Esophagus squamous epithelium (tissue), 4 donors: ENCODE measurements at regions not wholly inside any gene's neighbourhood (a gene's known extent, or its start where the extent isn't known, plus 50 kb on each side); places are given as distances from the start of the nearest gene placed in this dataset.

Experiments used
- POLR2A ChIP-seq, 4 donors: fragments of 450-650 bp; IDR thresholded peaks; one replicate each; pipeline ENCODE4 v1.6.1; 2017; ENCODE audit warnings: antibody characterized with exemption in 4 of 4, mild to moderate bottlenecking in 4 of 4, moderate library complexity in 3 of 4
- TF ChIP-seq, protein P1 (sequence below), 6 experiments: fragments of 450-650 bp in 4 of 6; fragments of 200-600 bp in 2 of 6; sonication (generic) in 2 of 6; IDR thresholded peaks; one replicate each; pipeline ENCODE4 v1.5.1; 2016 to 2019; ENCODE audit warnings: antibody characterized with exemption in 6 of 6, mild to moderate bottlenecking in 4 of 6, moderate library complexity in 4 of 6

GRCh38 chr13:52975969-52976368 lies 52.6 kb upstream of the OLFM4 start:
- TF ChIP-seq, protein P1, sequence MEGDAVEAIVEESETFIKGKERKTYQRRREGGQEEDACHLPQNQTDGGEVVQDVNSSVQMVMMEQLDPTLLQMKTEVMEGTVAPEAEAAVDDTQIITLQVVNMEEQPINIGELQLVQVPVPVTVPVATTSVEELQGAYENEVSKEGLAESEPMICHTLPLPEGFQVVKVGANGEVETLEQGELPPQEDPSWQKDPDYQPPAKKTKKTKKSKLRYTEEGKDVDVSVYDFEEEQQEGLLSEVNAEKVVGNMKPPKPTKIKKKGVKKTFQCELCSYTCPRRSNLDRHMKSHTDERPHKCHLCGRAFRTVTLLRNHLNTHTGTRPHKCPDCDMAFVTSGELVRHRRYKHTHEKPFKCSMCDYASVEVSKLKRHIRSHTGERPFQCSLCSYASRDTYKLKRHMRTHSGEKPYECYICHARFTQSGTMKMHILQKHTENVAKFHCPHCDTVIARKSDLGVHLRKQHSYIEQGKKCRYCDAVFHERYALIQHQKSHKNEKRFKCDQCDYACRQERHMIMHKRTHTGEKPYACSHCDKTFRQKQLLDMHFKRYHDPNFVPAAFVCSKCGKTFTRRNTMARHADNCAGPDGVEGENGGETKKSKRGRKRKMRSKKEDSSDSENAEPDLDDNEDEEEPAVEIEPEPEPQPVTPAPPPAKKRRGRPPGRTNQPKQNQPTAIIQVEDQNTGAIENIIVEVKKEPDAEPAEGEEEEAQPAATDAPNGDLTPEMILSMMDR (IDR thresholded peaks at IDR 0.05), result no peak
- TF ChIP-seq POLR2A (IDR thresholded peaks at IDR 0.05), result no peak
